Activated T-cell treated with anti-CD3 and anti-CD28 coated beads, Interleukin-2, amount 50 U/mL, for 24 hours (primary cell): ENCODE measurements at regions not wholly inside any gene's neighbourhood (a gene's known extent, or its start where the extent isn't known, plus 50 kb on each side); places are given as distances from the start of the nearest gene placed in this dataset.

Experiments
- DNase-seq: peaks from one replicate; pipeline ENCODE4 v3.0.0-alpha.2; 2020
- H3K27ac Mint-ChIP-seq: 2 replicates; pipeline ENCODE4 v1.8.0; 2020; ENCODE audit warnings: mild to moderate bottlenecking, mixed read lengths
- H3K27me3 Mint-ChIP-seq: 2 replicates; pipeline ENCODE4 v1.8.0; 2020; ENCODE audit warnings: mixed read lengths
- H3K36me3 Mint-ChIP-seq: 2 replicates; pipeline ENCODE4 v1.8.0; 2020; ENCODE audit warnings: low read depth, mixed read lengths
- H3K4me1 Mint-ChIP-seq: 2 replicates; pipeline ENCODE4 v1.8.0; 2020; ENCODE audit warnings: low read depth, mixed read lengths
- H3K4me3 Mint-ChIP-seq: 2 replicates; pipeline ENCODE4 v1.8.0; 2020; ENCODE audit warnings: mild to moderate bottlenecking, moderate library complexity, mixed read lengths
- H3K9me3 Mint-ChIP-seq: 2 replicates; pipeline ENCODE4 v1.8.0; 2020; ENCODE audit warnings: mixed read lengths

DNA sequence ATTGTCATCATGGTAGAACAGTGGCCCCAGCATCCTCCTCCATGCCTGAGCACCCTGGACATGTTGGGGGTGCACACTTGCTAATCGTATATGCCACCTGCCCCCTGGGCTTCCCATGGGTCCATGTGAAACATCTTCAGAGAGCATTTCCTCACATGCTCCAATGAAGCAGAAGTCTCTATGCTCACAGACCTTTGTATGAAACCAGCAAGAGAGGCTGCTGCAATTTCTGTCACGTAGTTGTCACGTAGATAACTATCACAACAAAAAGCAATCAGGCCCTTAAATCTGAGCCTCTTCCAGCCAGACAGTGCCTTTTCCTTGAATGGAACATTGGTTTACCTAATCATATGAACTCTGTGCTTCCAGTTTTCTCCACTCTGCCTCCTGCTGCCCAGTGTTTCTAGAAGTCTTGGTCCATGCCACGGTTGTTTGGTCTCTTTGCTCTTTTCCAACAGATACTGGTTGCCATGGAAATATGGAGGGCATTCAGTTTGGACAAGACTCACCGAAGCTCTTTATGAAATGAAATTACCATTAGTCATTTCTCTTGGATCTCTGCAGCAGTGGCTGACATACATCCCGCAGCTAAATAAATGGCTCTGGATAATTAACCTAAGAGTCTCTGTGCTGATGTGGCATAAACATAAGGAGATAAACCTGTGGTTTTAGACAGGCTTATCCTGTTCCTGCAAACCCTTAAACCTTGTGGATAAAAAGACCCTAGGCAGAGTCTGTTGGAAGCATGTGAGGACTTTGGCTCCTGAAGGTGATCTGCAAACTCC, 172.8 kb upstream of the SYNDIG1 start:
- H3K27me3 Mint-ChIP-seq, result no peaks in the 10 kb centered on the region
- H3K36me3 Mint-ChIP-seq, result no peaks in the 10 kb centered on the region
- no peak for DNase-seq
- no peaks in the 10 kb centered on the region for H3K4me1 Mint-ChIP-seq
- no peak overlapping the region for H3K4me3 Mint-ChIP-seq
- no peaks in the 10 kb centered on the region for H3K9me3 Mint-ChIP-seq
- no peak overlapping the region for H3K27ac Mint-ChIP-seq

DNA sequence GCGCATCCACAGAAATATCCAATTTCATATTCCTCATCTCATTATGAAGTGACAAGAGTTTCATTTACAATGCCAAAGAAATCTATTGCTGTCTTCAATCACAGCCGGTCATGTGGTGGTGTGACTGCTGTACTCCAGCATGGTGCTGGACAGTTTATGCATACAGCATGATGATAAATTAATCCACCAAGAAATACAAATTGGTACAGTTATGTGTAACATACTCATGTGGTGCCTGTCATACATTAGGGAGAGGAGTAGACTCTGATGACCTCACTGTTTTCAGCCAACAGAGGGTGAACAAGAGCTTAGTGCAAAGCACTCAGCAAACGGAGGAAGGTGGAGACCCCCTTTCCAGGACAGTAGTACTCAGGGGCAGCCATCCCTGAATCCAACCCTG, 178.4 kb upstream of the SYNDIG1 start:
- no peak for DNase-seq
- H3K27ac Mint-ChIP-seq, result no peak overlapping the region
- no peaks in the 10 kb centered on the region for H3K36me3 Mint-ChIP-seq
- H3K9me3 Mint-ChIP-seq, result peaks cover 3% of the 10 kb centered on the region
- no peaks in the 10 kb centered on the region for H3K27me3 Mint-ChIP-seq
- peaks cover 19% of the 10 kb centered on the region for H3K4me1 Mint-ChIP-seq
- H3K4me3 Mint-ChIP-seq, result no peak overlapping the region

- DNase-seq, result no peak
- H3K36me3 Mint-ChIP-seq, result no peaks in the 10 kb centered on the region
Observed at GRCh38 chr20:24289737-24290481, 179.5 kb upstream of the SYNDIG1 start.

GRCh38 chr20:24283186-24283585, 186.2 kb upstream of the SYNDIG1 start:
- H3K36me3 Mint-ChIP-seq, result no peaks in the 10 kb centered on the region
- no peak overlapping the region for H3K4me3 Mint-ChIP-seq
- no peak for DNase-seq
- H3K4me1 Mint-ChIP-seq, result no peaks in the 10 kb centered on the region
- no peaks in the 10 kb centered on the region for H3K27me3 Mint-ChIP-seq
- no peak overlapping the region for H3K27ac Mint-ChIP-seq
- H3K9me3 Mint-ChIP-seq, result no peaks in the 10 kb centered on the region

More at GRCh38 chr20:24289737-24290481, 179.5 kb upstream of the SYNDIG1 start:
- Mint-ChIP-seq H3K9me3 (peaks cover 3% of the 10 kb centered on the region), H3K4me3 (no peak overlapping the region), H3K4me1 (peaks cover 19% of the 10 kb centered on the region), H3K27ac (peak overlapping the region; percentile 30), H3K27me3 (no peaks in the 10 kb centered on the region)

DNA sequence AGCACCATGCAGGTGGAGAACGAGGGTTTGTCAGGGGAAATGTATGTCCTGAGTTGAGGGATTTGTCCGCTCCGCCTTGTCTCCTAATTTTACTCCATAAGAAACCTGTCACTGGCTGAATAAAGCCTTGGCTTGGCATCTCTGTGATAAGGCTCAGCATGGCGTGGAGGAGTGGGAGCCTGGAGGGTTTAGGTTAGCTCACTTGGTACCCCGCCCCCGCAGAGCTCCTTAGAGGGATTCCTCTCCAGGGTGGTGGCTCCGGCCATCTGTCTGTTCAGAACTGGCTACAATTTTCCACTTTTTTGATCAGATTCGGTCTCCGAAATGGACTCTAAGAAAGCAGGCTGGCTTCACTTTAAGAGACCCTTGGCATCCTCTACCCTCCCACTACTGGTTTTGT, 192.2 kb upstream of the SYNDIG1 start:
- Mint-ChIP-seq H3K9me3 (peaks cover 13% of the 10 kb centered on the region), H3K4me1 (no peaks in the 10 kb centered on the region), H3K4me3 (no peak overlapping the region), H3K36me3 (no peaks in the 10 kb centered on the region), H3K27me3 (peaks cover 3% of the 10 kb centered on the region), H3K27ac (no peak overlapping the region)
- no peak for DNase-seq

GRCh38 chr20:24275946-24276705, 193.3 kb upstream of the SYNDIG1 start:
- Mint-ChIP-seq H3K36me3 (no peaks in the 10 kb centered on the region), H3K27me3 (peaks cover 3% of the 10 kb centered on the region), H3K4me1 (no peaks in the 10 kb centered on the region), H3K27ac (no peak overlapping the region), H3K4me3 (no peak overlapping the region), H3K9me3 (peaks cover 13% of the 10 kb centered on the region)
- DNase-seq, result no peak

- Mint-ChIP-seq H3K4me1 (no peaks in the 10 kb centered on the region), H3K36me3 (no peaks in the 10 kb centered on the region), H3K27ac (no peak overlapping the region), H3K4me3 (no peak overlapping the region), H3K9me3 (peaks cover 13% of the 10 kb centered on the region), H3K27me3 (peaks cover 3% of the 10 kb centered on the region)
- no peak for DNase-seq
Observed at GRCh38 chr20:24273251-24273650, 196.2 kb upstream of the SYNDIG1 start.

DNA sequence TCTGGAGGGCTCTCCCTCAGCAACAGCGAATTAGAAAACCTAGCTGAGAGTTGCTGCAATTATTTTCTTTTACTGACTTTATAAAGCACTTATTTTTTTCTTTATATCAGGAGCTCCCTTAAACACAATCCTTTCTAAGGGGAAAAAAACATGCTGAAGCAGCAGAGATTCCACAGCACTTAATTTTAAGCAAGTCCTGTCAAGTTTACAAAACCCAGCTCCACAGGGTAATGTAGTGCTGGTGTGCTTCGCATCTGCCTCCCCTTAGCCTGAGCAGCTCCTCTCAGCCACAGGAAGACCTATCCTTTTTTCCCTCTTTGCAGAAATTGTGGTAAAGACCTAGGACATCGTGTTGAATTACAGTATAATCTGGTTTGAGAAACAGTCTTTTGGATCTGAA, 208.1 kb upstream of the SYNDIG1 start:
- Mint-ChIP-seq H3K27ac (no peak overlapping the region), H3K9me3 (no peaks in the 10 kb centered on the region), H3K36me3 (no peaks in the 10 kb centered on the region)

GRCh38 chr20:24257171-24257570, 212.3 kb upstream of the SYNDIG1 start:
- DNase-seq, result no peak
- no peaks in the 10 kb centered on the region for H3K27me3 Mint-ChIP-seq
- no peaks in the 10 kb centered on the region for H3K4me1 Mint-ChIP-seq
- H3K4me3 Mint-ChIP-seq, result no peak overlapping the region
- no peaks in the 10 kb centered on the region for H3K9me3 Mint-ChIP-seq
- no peaks in the 10 kb centered on the region for H3K36me3 Mint-ChIP-seq
- no peak overlapping the region for H3K27ac Mint-ChIP-seq

More for the DNA sequence above, 208.1 kb upstream of the SYNDIG1 start:
- no peak overlapping the region for H3K4me3 Mint-ChIP-seq
- no peaks in the 10 kb centered on the region for H3K27me3 Mint-ChIP-seq
- no peak for DNase-seq
- no peaks in the 10 kb centered on the region for H3K4me1 Mint-ChIP-seq

- DNase-seq, result no peak
- Mint-ChIP-seq H3K4me1 (no peaks in the 10 kb centered on the region), H3K27me3 (no peaks in the 10 kb centered on the region), H3K9me3 (no peaks in the 10 kb centered on the region), H3K36me3 (no peaks in the 10 kb centered on the region), H3K27ac (no peak overlapping the region), H3K4me3 (no peak overlapping the region)
Observed at GRCh38 chr20:24256307-24256706, 213.1 kb upstream of the SYNDIG1 start.

GRCh38 chr20:24254480-24254879, 214.9 kb upstream of the SYNDIG1 start:
- no peak for DNase-seq
- no peaks in the 10 kb centered on the region for H3K27me3 Mint-ChIP-seq
- H3K36me3 Mint-ChIP-seq, result no peaks in the 10 kb centered on the region
- no peak overlapping the region for H3K4me3 Mint-ChIP-seq
- no peaks in the 10 kb centered on the region for H3K4me1 Mint-ChIP-seq
- no peaks in the 10 kb centered on the region for H3K9me3 Mint-ChIP-seq
- H3K27ac Mint-ChIP-seq, result no peak overlapping the region

DNA sequence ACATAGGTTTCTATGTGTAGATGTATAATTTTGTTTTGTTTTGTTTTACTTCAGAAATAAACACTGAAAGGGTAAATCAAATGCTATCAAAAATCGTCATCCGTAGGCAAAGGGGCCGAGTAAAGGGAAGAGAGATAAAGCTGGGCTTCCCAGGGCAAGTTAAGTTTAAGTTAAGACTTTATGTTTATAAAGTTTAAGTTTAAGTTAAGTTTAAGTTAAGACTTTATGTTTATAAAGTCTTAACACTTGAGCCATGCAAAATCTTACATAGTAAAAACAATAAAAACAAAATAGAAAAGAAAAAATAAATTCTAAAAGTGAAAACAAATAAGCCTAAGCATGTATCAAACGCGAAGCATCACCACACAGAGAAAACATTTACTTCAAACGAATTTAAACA, 216.1 kb upstream of the SYNDIG1 start:
- no peak overlapping the region for H3K27ac Mint-ChIP-seq
- H3K9me3 Mint-ChIP-seq, result no peaks in the 10 kb centered on the region
- H3K4me1 Mint-ChIP-seq, result no peaks in the 10 kb centered on the region
- H3K4me3 Mint-ChIP-seq, result no peak overlapping the region
- no peak for DNase-seq
- H3K36me3 Mint-ChIP-seq, result no peaks in the 10 kb centered on the region
- no peaks in the 10 kb centered on the region for H3K27me3 Mint-ChIP-seq

- Mint-ChIP-seq H3K27me3 (peaks cover 19% of the 10 kb centered on the region), H3K4me1 (no peaks in the 10 kb centered on the region), H3K27ac (no peak overlapping the region), H3K36me3 (no peaks in the 10 kb centered on the region), H3K4me3 (no peak overlapping the region), H3K9me3 (peaks cover 6% of the 10 kb centered on the region)
- DNase-seq, result no peak
Observed at GRCh38 chr20:24245094-24245493, 224.3 kb upstream of the SYNDIG1 start.

DNA sequence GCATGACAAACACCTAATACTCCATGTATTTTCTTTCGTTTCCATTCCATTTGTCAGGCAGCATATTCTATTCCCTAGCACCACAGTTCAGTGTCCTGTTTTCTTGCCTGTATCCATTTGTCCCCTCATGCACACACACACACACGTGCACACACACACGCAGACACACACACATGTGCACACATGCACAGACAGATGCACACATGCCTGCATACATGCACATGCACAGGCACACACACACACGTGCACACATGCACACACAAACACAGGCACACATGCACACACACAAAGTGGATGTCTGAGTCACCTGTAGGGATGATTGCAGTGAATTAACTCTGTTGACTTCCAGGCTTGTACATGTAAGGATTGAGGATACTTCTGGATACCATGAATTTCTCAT, 226.7 kb upstream of the SYNDIG1 start:
- no peak for DNase-seq
- no peak overlapping the region for H3K27ac Mint-ChIP-seq
- H3K36me3 Mint-ChIP-seq, result no peaks in the 10 kb centered on the region
- peaks cover 3% of the 10 kb centered on the region for H3K9me3 Mint-ChIP-seq
- H3K4me3 Mint-ChIP-seq, result no peak overlapping the region
- H3K4me1 Mint-ChIP-seq, result no peaks in the 10 kb centered on the region
- H3K27me3 Mint-ChIP-seq, result peaks cover 22% of the 10 kb centered on the region

- H3K27me3 Mint-ChIP-seq, result peaks cover 18% of the 10 kb centered on the region
- H3K36me3 Mint-ChIP-seq, result no peaks in the 10 kb centered on the region
- H3K27ac Mint-ChIP-seq, result no peak overlapping the region
- H3K4me3 Mint-ChIP-seq, result no peak overlapping the region
- DNase-seq, result no peak
- H3K4me1 Mint-ChIP-seq, result no peaks in the 10 kb centered on the region
- no peaks in the 10 kb centered on the region for H3K9me3 Mint-ChIP-seq
Observed at GRCh38 chr20:24241466-24241865, 228.0 kb upstream of the SYNDIG1 start.
